Mesodermal cell (in vitro differentiated cells): ENCODE measurements at regions not wholly inside any gene's neighbourhood (a gene's known extent, or its start where the extent isn't known, plus 50 kb on each side); places are given as distances from the start of the nearest gene placed in this dataset.

Experiments
- H3K27ac ChIP-seq: 2 replicates; pipeline ENCODE4 v1.7.0; 2013; ENCODE audit warnings: mild to moderate bottlenecking, low read depth, low read length, moderate library complexity; ENCODE audit not compliant: severe bottlenecking
- H3K36me3 ChIP-seq: 2 replicates; pipeline ENCODE4 v1.7.1; 2013; ENCODE audit warnings: mild to moderate bottlenecking, low read length, moderate library complexity; ENCODE audit not compliant: control insufficient read depth, insufficient read depth
- H3K4me1 ChIP-seq: one replicate; pipeline ENCODE4 v1.7.1; 2013; ENCODE audit warnings: mild to moderate bottlenecking, low read length; ENCODE audit not compliant: insufficient read depth, control insufficient read depth, poor library complexity, severe bottlenecking
- H3K4me3 ChIP-seq: 2 replicates; pipeline ENCODE4 v1.7.0; 2013; ENCODE audit warnings: low read length, control low read depth, mild to moderate bottlenecking; ENCODE audit not compliant: insufficient read depth, poor library complexity, severe bottlenecking; ENCODE audit errors: extremely low read depth
- H3K9me3 ChIP-seq: 2 replicates; pipeline ENCODE4 v1.7.1; 2013; ENCODE audit warnings: mild to moderate bottlenecking, low read length, moderate library complexity; ENCODE audit not compliant: control insufficient read depth
- WGBS, 2 experiments: methylation state at CpG; one replicate each; pipeline ENCODE4 v1.1.5; 2013; ENCODE audit warnings: missing lambda C conversion rate in 2 of 2; ENCODE audit not compliant: insufficient coverage in 2 of 2; 5-methylcytosine and 5-hydroxymethylcytosine counted together

GRCh38 chr13:82688400-82688994 is 1193.8 kb downstream of the SLITRK1 start:
- no CpG with 5 or more reads among the region's 2 CpGs for WGBS, 2 experiments
- H3K9me3 ChIP-seq, result no peaks in the 10 kb centered on the region
- no peak overlapping the region for H3K27ac ChIP-seq
- no peaks in the 10 kb centered on the region for H3K36me3 ChIP-seq
- no peaks in the 10 kb centered on the region for H3K4me1 ChIP-seq
- no peak overlapping the region for H3K4me3 ChIP-seq

GRCh38 chr13:82687884-82688283 is 1194.4 kb downstream of the SLITRK1 start:
- H3K4me1 ChIP-seq, result no peaks in the 10 kb centered on the region
- H3K4me3 ChIP-seq, result no peak overlapping the region
- H3K9me3 ChIP-seq, result no peaks in the 10 kb centered on the region
- H3K36me3 ChIP-seq, result no peaks in the 10 kb centered on the region
- H3K27ac ChIP-seq, result no peak overlapping the region

GRCh38 chr13:82681535-82681934 is 1200.7 kb downstream of the SLITRK1 start:
- 90% methylated on average over 3 of the region's 4 CpGs; no CpG with 5 or more reads in 1 of the 2 experiments for WGBS, 2 experiments

GRCh38 chr13:82678052-82678451 is 1204.2 kb downstream of the SLITRK1 start:
- H3K4me1 ChIP-seq, result no peaks in the 10 kb centered on the region
- H3K36me3 ChIP-seq, result no peaks in the 10 kb centered on the region
- H3K27ac ChIP-seq, result no peak overlapping the region
- no peak overlapping the region for H3K4me3 ChIP-seq
- no peaks in the 10 kb centered on the region for H3K9me3 ChIP-seq
- 83% methylated on average over 1 of the region's 3 CpGs; no CpG with 5 or more reads in 1 of the 2 experiments for WGBS, 2 experiments

More at GRCh38 chr13:82681535-82681934, 1200.7 kb downstream of the SLITRK1 start:
- Histone ChIP-seq H3K27ac (no peak overlapping the region), H3K36me3 (no peaks in the 10 kb centered on the region), H3K4me1 (no peaks in the 10 kb centered on the region), H3K4me3 (no peak overlapping the region), H3K9me3 (no peaks in the 10 kb centered on the region)

GRCh38 chr13:82675024-82675423 is 1207.2 kb downstream of the SLITRK1 start:
- no peak overlapping the region for H3K27ac ChIP-seq
- no peaks in the 10 kb centered on the region for H3K4me1 ChIP-seq
- H3K4me3 ChIP-seq, result no peak overlapping the region
- H3K36me3 ChIP-seq, result no peaks in the 10 kb centered on the region
- H3K9me3 ChIP-seq, result no peaks in the 10 kb centered on the region

- 67 to 83% methylated on average over 1 of the region's 1 CpG for WGBS, 2 experiments
- H3K27ac ChIP-seq, result no peak overlapping the region
- no peak overlapping the region for H3K4me3 ChIP-seq
- H3K36me3 ChIP-seq, result no peaks in the 10 kb centered on the region
- H3K9me3 ChIP-seq, result no peaks in the 10 kb centered on the region
- no peaks in the 10 kb centered on the region for H3K4me1 ChIP-seq
These were observed 1207.7 kb downstream of the SLITRK1 start for GRCh38 chr13:82674546-82674945.

- no peak overlapping the region for H3K27ac ChIP-seq
- WGBS, 2 experiments, result 78 to 86% methylated on average over 1 of the region's 2 CpGs
- no peaks in the 10 kb centered on the region for H3K4me1 ChIP-seq
- H3K9me3 ChIP-seq, result no peaks in the 10 kb centered on the region
- H3K4me3 ChIP-seq, result no peak overlapping the region
- no peaks in the 10 kb centered on the region for H3K36me3 ChIP-seq
These were observed 1210.0 kb downstream of the SLITRK1 start for GRCh38 chr13:82672248-82672647.

- no peak overlapping the region for H3K27ac ChIP-seq
- H3K4me1 ChIP-seq, result no peaks in the 10 kb centered on the region
- H3K4me3 ChIP-seq, result no peak overlapping the region
- H3K36me3 ChIP-seq, result no peaks in the 10 kb centered on the region
- no peaks in the 10 kb centered on the region for H3K9me3 ChIP-seq
- no CpG with 5 or more reads among the region's 1 CpG for WGBS, 2 experiments
These were observed 1218.1 kb downstream of the SLITRK1 start for GRCh38 chr13:82664183-82664582.

GRCh38 chr13:82661126-82661525 is 1221.1 kb downstream of the SLITRK1 start:
- 95 to 100% methylated on average over 3 to 4 of the region's 4 CpGs for WGBS, 2 experiments
- H3K9me3 ChIP-seq, result no peaks in the 10 kb centered on the region

GRCh38 chr13:82658811-82659210 is 1223.5 kb downstream of the SLITRK1 start:
- WGBS, 2 experiments, result no CpG with 5 or more reads among the region's 1 CpG

More at GRCh38 chr13:82661126-82661525, 1221.1 kb downstream of the SLITRK1 start:
- no peaks in the 10 kb centered on the region for H3K4me1 ChIP-seq
- no peaks in the 10 kb centered on the region for H3K36me3 ChIP-seq
- no peak overlapping the region for H3K27ac ChIP-seq
- no peak overlapping the region for H3K4me3 ChIP-seq

GRCh38 chr13:82657471-82657870 is 1224.8 kb downstream of the SLITRK1 start:
- H3K36me3 ChIP-seq, result no peaks in the 10 kb centered on the region
- H3K27ac ChIP-seq, result no peak overlapping the region
- H3K9me3 ChIP-seq, result no peaks in the 10 kb centered on the region
- 86 to 100% methylated on average over 1 to 2 of the region's 3 CpGs for WGBS, 2 experiments
- H3K4me3 ChIP-seq, result no peak overlapping the region
- no peaks in the 10 kb centered on the region for H3K4me1 ChIP-seq

More at GRCh38 chr13:82658811-82659210, 1223.5 kb downstream of the SLITRK1 start:
- Histone ChIP-seq H3K4me1 (no peaks in the 10 kb centered on the region), H3K9me3 (no peaks in the 10 kb centered on the region), H3K4me3 (no peak overlapping the region), H3K27ac (no peak overlapping the region), H3K36me3 (no peaks in the 10 kb centered on the region)
